Fibroblast of gingiva (primary cell): ENCODE measurements at regions not wholly inside any gene's neighbourhood (a gene's known extent, or its start where the extent isn't known, plus 50 kb on each side); places are given as distances from the start of the nearest gene placed in this dataset.
"Not testable (repeated sequence)": the region's sequence is repeated elsewhere in the genome, so short reads cannot be mapped to it uniquely, and the experiment has no call there.

Source experiments
- DNase-seq: peaks from one replicate; pipeline ENCODE4 v3.0.0-alpha.2; 2011; ENCODE audit warnings: low read depth

DNA sequence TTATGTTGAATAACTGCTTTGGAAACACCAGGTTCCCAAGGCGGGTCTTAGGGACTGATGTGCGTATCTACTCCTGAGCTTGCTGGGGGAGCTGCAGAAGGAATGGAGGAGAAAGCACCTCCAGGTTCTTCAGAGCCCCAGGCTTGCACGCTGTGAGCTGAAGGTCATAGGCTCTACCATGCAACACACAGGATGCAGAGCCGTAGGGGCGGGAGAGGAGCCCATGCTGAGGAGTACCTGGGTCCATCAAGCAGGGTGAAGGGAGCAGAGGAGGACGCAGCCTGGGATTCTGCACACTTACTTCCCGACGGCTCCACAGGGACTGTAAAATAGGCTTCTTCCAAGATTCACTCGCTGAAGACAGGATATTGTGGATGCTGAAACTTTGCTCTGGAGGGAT lies 426.5 kb upstream of the FRG1 start:
- no peak for DNase-seq

DNA sequence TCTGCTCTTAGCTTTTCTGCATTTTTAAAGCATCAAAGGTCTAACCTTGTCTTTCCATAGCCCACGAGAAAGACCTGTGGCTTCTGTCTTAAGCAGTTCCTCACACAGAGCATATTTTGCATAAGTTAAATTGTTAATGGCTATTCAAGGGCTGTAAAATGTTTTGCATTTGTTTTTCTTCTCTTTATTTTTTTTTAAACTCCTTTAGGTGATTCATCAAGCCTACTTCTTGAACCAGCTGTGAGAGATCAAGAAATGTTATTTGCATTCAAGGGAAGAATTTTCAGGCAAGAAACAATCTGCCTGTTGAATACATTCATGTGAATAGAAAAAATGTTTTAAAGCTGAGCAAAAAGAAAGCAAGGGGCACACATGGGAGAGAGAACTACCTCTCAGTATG lies 423.8 kb upstream of the FRG1 start:
- no peak for DNase-seq

DNA sequence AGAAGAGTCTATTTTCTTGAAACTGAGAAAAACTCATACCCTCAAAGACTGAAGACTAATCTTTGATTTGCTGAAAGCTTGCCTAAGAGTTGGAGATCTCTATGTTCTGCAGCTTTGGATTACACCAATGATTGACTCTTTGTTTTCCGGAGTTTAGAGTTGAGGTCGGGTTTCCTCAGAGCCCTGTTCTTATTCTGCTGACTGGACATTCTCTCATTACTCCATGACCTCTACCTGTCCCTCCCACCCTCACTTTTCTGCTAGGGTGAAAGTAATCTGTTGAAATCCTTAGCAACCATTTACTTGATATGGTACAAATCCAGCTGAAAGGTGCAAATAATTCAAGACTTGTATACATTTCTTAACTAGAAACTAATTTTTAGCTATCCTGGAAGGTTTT lies 421.5 kb upstream of the FRG1 start:
- DNase-seq, result no peak

DNA sequence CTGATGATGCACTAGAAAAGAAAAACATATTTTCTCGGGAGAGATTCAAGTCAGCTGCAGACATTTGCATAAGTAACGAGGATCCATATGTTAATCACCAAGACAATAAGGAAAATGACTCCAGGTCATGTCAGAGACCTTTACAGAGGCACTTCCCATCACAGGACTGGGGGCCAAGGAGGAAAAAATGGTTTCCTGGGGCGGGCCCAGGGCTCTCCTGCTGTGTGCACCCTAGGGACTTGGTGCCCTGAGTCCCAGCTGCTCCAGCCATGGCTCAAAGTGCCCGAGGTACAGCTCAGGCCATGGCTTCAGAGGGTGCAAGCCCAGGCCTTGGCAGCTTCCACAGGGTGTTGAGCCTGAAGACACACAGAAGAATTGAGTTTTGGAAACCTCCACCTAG lies 415.4 kb upstream of the FRG1 start:
- DNase-seq, result no peak

DNA sequence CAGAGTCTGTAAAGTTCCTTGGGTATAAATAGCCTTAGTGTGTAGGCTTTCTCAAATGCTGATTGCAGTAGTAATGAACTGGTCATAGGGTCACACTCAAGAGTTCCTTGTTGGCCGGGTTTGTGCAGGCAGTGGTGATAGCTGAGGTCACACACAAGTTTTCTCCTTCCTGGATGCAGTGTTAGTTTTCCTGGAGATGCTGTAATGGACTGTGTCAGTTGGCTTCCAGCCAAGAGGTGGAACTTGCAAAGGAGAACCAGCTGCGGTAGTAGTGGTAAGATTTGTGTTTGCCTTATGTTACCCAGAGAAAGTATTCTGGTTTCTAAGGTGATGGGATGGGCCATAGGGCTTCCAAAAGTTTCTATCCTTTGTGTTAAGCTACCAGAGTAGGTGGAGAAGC lies 409.8 kb upstream of the FRG1 start:
- no peak for DNase-seq

DNA sequence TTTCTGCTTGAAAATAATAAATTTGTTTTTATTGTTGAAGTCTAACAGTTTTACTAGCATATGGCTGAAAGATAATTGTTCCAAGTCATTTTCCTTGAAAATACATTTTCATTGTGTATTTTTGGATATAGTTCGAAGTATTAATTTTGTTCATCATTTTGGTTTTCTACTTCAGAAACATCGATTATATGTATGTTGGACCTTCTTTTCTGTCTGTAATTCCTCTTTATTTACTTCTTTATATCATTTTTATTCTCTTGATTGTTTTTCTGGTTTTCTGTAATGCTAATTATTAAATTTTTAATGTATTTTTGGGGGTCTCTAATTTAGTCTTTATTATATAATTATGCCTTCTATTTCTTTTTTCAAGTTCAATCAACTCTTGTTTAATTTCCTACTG lies 407.1 kb upstream of the FRG1 start:
- DNase-seq, result no peak

DNA sequence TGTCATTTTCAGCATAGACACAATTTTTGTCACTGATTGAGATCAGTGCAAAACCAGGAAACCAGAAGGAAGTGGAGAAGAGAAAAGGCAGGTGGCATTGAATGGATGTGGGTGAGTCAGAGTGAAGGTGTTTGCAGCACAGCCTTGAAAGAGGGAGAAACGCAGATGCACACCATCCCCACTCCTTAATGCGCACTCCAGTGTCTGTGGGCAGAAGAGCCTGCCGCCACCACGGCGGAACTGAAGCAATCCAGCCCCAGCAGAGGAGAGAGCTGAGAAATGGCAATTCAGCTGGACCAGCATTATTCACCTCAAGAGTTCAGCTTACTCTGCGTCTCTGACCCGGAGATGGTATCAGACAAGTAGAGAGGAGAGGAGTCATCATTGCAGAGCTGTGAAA lies 393.1 kb upstream of the FRG1 start:
- no peak for DNase-seq

DNA sequence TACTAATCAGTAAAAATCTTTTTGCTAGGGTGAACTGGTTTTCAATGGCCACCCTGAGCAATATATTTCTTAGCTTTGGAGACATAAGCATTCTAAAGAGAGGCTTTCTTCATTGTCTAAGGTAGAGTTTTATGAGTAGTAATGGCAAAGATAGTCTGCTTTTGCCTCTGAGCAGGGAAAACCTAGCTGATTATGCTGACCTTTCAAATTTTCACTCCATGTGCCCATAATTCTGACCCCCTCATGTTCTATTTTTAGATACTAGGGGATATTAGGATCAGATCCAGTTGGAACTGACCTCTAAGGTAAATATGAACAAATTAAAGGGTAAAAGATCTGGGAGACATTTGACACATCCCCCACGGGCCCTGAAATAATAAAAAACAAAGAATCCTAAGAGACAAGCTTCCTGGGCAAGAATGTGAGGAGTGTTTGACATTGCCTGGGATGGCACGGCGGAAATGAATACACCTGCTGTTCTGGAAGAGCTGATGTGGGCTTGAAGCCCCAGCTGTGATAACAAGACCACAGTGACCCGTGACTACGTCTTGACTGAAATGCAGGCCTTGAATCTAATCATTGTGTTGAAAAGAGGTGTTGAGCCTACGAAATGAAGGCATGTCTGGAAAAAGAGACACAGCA lies 392.1 kb upstream of the FRG1 start:
- DNase-seq, result no peak

DNA sequence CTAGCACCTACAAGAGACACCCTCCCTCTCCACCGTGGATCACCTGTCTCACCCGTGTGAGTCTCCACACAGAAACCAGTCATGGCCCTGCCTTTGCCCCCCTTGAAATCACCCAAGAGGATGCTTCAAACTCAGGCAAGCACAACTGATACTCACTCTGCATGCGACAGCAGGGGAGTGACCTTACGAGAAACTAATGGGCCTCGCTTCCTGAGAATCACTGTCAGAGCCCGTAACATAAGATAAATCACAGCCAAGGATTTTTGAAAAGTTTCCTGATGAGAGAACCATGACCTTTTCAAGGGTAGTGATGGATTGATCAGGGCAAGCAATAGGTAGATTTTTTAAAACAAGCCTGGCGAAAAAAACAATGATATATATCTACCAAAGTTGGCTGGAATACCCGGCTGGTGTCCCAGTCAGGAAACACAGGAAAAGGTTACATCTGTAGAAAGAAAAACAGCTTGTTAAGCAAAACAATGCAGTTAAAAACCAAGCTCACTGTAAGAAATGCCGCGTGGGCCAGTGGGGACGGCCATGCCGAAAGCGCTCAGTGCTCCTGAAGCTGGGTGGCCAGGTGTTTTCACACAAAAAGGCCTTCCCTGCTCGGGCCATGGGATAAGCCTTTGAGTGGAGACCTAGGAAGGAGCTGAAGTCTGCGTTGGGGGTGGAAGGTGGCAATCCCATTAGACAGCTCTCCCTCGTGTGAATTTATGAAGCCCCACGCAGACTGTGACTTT lies 388.6 kb upstream of the FRG1 start:
- not testable (repeated sequence) for DNase-seq

DNA sequence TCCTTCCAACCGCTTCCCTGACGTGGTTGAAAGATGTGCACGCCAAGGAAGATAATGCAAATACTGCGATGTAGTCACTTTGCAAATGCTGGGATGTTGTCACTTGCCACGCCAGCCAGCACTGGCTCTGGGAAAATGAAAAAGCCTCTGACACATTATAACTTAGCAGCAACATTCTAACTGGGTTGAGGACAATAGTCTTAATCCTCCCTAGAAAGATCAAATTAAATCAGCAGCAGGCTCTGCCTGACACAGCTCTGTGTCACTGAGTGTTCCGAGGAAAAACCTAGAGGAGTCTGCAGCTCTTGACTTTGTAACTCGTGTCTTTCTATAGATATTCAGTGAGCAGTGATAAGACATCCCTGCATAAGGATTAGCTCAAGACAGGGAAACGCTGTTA lies 380.1 kb upstream of the FRG1 start:
- DNase-seq, result not testable (repeated sequence)

DNA sequence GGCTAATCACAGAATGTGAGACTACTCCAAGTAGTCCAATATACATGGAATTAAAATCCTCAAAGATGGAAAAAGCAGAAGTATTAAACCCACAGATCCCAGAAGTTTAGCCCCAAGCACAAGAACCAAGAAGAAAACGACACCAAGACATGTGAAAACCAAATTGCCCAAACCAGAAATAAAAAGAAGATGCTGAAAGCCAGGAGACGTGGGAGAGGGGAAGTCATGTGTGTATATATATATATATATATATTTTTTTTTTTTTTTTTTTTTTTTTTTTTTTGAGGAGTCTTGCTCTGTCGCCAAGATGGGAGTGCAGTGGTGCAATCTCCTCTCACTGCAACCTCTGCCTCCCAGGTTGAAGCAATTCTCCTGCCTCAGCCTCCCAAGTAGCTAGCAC lies 376.9 kb upstream of the FRG1 start:
- not testable (repeated sequence) for DNase-seq

DNA sequence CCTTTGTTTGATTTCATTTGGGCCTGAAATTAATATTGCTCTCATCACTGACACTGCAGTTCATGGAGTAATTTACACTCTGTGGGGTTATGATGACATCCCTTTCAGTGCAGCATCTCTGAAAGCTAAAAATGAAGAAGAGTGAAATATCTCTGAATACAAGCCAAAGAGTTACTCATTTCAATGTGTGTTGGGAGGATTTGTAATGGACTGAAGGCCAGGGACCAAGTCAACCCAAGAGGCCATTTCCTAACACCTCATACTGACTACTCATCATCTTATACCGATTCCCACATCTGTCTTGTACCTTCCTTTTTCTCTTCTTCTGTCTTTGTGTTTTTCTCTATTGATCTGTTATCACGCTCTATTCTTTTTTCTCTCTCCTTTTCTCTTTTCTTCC lies 374.4 kb upstream of the FRG1 start:
- not testable (repeated sequence) for DNase-seq

DNA sequence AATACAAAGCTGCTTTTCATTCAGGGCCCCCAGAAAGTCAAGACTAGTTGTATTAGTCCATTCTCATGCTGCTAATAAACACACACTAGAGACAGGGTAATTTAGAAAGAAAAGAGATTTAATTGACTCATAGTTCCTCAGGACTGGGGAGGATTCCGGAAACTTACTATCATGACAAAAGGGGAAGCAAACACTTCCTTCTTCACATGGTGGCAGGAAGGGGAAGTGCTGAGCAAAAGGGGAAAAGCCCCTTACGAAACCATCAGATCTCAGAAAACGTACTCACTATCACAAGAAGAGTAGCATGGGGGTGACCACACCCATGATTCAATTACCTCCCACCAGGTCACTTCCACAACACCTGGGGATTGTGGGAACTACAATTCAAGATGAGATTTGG lies 373.8 kb upstream of the FRG1 start:
- DNase-seq, result not testable (repeated sequence)

DNA sequence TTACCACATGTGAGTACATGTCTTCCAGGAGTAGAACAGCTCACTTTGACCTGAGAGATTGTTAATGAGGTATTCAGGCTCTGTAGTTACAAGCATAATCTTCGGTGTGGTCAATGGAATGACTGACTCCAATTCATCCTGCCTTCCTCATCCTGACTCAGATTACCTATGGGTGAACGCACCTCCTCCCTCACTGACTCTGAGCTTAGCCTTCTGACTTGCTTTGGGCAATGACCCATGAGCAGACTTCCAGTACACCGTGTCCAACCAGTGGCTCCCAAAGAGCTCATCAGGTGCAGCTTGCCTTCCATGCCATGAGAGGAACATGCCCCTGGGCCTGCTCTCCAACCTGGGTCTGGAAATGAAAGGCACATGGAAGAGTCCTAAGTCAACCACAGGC lies 361.0 kb upstream of the FRG1 start:
- DNase-seq, result not testable (repeated sequence)

DNA sequence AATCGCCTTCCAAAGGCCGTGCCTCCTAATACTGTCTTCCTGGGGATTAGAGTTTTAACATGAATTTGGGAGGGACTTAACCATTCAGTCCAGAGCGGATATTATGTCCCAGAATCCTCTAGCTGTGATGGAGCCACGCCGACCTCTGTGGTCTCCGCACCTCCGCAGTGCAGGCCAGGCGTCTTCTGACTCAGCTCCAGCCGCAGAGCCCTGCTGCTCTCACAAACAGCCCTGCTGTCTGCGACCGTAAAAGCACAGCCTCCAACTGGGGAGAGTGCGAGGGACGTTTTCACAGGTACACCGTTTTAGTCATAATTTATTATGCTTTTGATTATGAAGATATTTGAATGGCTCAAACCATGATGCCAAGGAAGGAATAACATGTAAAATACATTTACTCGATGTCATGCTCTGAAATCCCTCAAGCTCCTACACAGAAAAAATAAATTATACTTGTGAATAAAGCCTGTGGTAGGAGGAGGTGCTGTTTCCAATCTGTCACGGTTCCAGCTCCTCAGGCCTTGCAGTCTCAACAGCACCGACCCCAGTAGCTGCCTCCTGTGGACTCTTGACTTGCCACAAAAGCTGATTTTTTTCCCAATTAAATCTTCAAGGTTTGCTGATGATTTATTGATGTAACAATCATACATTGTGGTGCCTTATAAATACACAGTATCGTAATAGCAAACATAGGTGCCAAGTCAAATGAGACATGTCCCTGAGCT lies 353.6 kb upstream of the FRG1 start:
- DNase-seq, result not testable (repeated sequence)

DNA sequence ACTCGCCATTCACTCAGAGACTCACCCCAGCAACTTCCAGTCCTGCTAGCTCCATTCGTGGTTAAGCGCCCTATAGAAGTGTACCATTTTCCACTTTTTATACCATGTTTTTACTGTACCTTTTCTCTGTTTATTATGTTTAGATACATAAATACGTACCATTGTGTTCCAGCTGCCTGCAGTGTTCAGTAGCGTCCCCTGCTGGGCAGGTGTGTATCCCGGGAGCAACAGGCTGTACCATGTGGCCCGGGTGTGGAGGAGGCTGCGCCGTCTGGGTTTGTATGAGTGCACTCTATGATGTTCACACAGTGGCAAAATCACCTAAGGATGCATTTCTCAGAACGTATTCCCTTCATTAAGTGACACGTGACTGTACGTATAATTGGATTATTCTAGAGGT lies 351.5 kb upstream of the FRG1 start:
- not testable (repeated sequence) for DNase-seq

DNA sequence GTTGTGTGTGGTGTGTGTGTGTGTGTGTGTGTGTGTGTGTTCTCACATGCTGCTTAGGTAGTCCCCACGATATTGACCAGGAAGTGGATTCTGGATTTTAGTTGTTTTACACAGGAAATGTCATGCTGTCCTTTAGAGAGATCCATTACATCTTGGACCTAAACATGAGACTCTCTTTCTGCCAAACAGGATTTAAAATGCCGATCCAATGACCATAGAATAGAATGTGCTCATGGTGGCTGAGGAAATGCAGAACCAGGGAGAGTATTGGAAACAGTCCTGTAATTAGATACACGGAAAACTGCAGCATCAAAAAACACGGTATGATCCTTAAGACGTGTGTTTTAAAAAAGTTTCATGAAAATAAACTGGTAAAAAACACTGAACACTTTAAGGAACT lies 347.8 kb upstream of the FRG1 start:
- no peak for DNase-seq

DNA sequence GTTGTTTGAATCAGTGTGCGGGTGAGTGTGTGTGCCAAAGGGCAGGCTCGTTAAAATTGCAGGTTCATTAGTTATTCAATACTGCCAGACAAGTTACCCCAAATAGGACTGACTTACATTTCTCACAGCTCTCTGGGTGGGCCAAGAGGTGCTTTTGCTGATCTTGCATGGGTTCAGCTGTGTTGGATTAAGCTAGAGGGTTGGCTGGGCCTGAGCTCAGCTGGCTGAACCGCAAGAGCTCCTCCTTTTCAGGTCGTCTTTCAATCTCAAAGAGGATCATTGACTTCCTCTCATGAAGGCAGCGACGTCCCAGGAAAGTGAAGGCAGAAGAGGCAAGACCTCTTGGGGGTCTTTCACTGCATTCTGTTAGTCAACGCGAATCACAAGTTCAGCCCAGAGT lies 343.3 kb upstream of the FRG1 start:
- DNase-seq, result no peak

DNA sequence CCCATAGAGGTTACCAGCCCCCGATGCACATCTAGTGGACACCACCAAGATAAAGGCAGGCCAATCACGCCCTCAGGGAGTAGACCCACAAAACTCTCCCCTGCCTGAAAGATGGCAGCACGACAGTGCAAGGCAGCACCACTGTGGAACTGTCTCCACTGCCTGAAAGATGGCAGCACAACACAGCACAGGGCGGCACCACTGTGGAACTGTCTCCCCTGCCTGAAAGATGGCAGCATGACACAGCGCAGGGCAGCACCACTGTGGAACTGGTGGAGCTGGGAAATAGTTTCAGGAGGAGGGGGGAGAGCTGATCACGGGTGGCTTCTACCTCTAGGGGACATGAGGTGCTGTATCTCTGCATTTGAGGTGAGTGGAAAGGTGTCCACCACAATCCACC lies 340.4 kb upstream of the FRG1 start:
- no peak for DNase-seq

DNA sequence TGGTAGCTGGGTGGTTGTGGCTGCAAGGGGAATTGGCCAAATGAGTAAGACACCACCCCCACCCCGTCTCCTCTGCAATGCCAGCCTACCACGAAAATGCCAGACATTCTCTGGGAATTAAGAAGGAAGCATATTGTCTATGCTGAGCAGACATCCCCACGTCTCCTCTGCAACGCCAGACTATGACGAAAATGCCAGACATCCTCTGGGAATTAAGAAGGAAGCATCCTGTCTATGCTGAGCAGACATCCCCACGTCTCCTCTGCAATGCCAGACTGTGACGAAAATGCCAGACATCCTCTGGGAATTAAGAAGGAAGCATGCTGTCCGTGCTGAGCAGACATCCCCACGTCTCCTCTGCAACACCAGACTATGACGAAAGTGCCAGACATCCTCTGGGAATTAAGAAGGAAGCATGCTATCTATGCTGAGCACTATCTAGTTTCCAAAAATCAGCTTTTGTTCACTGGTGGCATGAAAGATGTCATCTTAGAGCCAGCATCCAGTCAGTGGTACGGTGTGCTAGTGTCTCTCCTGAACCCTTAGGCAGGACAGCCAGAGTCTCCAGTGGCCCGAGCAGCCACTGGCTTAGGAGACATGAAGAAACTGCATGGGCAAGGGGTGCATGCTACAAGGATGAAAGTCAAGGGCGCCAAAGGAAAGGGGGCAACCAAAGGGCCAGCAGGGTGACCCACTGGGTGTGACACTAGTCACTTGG lies 339.8 kb upstream of the FRG1 start:
- no peak for DNase-seq

DNA sequence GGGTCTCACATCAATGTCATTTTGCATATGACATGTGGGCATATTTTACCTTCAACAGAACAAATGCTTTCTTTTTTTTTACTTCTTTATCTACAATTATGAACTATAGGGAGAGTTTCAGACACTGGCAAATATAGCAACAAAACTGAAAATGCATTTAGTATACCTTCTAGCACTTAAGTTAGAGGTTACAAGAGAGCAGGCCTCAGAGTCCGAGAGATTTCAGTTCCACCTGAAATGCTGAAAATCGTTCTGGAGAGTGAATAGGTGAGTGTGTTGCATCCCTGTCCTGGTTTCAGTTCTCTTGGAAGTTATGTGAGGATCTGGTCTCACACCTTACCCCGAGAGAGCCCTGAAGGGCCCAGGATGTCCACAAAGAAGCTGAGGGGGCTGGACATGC lies 337.8 kb upstream of the FRG1 start:
- not testable (repeated sequence) for DNase-seq

DNA sequence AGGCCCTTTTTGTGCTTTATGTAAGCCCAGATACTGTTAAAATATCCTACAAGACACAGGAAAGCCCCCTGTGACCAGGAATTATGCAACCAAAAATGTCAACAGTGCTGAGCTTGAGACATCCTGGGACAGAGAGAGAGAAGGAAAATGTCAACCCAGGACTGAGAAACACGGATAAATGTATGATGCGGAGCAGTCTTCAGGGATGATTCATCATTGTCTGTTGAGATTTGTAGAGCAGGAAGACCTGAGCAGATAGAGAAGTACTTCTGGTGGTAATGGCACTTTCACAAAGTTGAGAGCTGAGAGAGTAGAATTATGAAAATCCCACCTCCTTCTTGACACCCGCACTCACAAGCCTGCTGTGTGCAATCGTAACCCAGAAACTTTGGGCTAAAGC lies 330.1 kb upstream of the FRG1 start:
- DNase-seq, result not testable (repeated sequence)

DNA sequence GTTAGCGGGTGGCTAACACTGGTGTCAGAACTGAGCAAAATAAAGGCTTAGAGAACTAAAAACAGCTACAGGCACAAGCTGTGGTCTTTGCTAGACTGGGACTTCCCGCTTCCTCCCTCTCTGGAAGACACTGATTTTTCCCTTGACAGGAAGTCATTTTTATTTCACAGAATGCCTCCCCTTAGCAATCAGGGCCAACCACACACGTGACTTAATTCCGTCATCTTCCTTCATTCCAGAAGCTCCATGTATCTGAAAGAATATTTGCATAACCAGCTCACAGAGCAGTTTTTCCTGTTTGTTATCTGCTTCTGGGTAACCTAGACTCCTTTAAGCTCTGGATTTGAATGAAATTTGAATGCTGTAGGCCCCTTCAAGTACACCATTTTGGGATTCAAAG lies 327.5 kb upstream of the FRG1 start:
- DNase-seq, result no peak
